Left forelimb (tissue), 1 donor: ENCODE measurements at regions not wholly inside any gene's neighbourhood (a gene's known extent, or its start where the extent isn't known, plus 50 kb on each side); places are given as distances from the start of the nearest gene placed in this dataset.

ENCODE experiments used
- DNase-seq: peaks from one replicate; pipeline ENCODE4 v3.0.0-alpha.2; 2018; ENCODE audit warnings: low spot score

DNA sequence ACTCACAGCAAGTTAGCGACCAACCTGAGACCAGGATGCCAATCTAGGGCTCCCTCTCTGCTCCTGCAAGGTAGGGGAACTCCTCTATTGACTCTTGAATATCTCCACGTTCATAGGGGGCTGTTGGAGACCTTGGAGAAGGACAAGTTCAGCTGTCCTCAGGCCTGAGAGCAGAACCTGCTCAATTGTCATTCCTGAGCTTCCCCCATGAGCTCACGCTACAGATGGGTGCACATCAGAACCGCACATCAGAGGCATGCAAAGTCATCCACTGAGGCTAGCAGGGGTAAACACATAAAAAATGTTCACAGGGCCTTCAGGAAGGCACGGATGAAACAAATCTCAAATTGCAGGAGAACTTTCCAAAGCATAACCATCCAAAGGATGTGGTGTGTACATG, 168.8 kb upstream of the ZNF507 start:
- DNase-seq = peak; percentile 11

DNA sequence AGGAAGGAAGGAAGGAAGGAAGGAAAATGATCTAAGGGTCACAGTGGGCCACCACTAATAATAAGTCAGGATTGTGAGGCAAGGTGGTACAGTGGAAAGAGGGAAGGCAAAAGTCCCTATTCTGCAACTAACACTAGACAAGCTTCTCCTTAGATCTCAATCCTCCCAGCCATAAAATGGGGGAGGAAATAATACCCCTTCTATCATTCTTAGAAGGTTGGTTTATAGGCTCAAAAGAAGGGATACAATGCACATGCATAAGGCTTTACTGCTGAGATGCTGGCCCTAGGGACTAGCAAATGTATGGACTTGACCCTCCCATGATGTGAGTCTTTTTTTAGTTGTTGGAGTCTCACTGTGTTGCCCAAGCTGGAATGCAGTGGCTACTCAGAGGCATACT, 167.7 kb upstream of the ZNF507 start:
- DNase-seq = no peak

DNA sequence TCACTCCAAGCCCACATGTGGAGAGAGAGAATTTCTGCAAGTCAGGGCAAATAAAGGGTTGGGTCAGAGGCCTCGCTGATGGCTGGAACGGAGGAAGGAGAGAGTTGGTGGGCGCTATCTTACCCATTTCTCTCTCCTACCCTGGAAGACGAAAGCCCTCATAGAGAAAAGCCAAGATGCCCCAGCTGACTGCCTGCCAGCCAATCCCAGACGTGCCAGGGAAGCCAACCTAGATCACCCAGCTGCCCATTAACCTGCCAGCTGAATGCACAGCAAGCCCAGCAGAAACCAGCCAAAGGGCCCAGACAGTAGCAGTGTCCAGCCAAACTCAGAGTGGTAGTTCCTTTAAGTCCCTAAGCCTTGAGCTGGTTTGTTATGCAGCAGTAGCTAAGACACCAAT, 167.0 kb upstream of the ZNF507 start:
- peak; percentile 26 for DNase-seq

DNA sequence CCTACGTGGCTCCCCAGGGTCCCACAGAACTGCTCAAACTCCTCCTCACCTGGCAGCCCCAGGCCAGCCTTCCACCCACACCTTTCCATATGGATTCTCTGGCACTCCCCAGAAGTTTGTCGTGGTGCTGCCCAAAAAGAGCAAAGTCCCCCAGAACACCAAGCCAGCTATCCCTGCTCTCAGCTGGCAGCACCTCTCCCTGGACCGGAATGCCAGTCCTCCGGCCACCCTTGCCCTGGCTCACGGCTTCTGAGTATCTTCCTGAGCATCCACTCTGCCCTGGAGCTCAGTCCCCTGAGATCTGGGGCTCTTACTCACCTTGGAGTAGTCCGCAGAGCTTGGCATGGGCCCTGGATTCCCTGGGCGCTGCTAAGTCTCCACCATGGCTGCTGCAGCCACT, 166.5 kb upstream of the ZNF507 start:
- DNase-seq = peak; percentile 50

DNA sequence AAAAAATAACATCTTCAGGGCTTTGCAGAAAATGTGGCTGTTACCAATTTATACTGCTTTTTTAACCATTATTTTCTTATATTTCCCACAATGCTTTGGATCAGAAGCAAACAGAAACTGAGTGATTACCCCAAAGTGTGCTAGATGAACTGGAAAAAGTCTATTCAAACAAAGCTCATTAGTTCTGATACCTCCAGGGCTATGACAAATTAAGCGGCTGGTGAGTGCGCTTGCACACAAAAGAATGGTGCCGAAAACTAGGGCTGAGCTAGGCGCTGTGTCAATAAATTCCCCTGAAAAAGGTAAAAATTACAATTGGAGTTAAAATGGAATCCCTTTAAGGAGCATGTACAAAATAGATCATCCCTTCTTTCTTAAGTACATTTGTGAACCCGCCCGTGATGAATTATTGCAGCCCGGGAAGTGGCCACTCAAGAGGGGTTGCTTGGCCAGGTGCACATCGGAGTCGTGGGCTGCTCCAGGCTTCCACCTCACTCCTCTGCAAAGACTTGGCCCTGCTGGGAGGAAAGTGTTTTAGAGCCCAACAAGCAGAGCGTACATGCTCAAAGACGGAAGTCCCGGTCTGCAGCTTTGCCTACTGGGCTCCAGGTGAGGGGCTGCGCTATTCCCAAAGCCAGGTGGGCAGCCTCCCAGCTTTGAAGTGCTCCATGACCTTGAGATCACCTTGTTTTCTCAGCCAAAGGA, 164.0 kb upstream of the ZNF507 start:
- DNase-seq = peak; percentile 25

DNA sequence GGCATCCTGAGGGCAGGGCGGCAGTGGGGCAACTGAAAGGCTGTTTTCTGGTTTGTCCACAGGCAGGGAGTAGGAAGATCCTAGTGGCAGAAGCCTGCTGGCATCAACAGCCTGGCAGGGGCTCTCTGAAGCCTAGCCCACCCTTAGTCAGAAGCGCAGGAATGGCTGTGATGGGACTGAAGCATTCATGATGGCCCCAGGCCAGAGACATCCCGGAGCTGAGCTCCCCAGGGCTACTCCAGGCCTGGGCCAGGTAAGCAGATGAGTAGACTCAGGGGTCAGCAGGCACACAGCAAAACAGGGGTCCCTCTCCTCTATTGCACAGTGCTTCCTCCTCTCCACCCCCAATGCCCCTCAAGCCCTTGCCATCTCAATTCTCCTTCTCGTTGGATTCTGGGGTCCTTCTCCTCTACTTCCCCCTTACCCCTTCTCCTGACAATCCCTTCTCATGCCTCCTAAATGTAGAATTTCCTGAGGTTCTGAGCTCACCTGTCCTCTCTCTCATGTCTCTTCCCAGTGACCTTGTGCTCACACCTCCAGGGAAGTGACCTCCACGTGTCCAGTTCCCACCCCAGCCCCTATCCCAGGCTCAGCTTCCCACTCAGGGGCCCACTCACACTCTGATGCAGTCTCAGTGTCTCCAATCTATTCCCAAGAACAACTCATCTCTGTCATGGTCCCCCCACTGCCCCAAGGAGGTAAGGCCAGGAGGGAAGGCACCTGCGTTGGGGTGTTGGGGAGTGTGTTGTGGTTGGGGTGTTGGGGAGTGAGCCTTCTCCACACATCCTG, 158.7 kb upstream of the ZNF507 start:
- peak; percentile 44 for DNase-seq

DNA sequence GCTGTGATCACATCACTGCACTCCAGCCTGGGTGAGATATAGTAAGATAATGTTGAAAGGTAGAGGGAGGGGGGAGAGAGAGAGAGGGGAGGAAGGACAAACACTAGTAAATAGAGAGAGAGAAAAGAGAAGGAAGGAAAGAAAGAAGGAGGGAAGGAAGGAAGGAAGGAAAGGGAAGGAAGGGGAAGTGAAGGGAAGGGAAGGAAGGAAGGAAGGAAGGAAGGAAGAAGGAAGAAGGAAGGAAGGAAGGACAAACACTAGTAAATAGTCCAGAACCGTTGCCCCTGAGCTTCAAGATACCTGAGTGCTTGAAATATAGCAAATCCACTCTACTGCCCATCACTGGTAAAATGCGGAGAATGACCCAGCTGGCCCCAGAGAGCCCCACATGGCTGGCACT, 156.5 kb upstream of the ZNF507 start:
- DNase-seq = no peak

DNA sequence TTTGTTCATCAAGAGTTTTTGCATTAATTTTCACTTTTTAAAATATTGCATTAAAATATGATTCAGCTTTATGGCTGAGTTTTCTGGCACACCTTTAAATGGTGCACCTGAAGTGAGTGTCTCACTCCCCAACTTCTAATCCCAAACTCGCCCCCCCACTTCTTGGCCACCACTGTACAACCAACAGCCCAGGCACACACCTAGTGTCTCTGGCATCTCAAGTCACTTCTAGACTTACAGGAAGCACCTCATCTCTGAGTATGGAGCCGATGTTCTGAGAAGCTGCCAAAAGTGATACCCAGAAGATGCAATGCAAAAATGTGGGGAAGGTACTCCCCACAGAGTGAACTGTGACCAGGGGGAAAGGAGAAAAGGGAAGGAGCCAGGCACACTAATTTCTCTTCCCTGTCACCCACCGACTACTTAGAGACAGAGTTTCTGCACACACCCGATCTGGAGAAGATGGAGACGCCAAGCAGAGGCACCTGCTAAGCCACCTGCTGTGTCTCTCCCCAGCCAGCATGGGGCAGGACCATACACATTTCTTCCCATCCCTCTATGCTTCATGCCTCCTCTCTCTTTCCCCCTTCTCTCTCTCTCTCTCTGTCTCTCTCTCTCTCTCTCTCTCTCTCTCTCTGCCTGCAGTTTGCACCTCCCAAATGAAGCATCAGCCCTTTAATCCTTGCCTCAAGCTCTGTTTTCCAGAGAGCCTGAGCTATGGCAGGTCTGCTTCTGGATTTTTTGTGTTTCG, 155.3 kb upstream of the ZNF507 start:
- peak; percentile 33 for DNase-seq

DNA sequence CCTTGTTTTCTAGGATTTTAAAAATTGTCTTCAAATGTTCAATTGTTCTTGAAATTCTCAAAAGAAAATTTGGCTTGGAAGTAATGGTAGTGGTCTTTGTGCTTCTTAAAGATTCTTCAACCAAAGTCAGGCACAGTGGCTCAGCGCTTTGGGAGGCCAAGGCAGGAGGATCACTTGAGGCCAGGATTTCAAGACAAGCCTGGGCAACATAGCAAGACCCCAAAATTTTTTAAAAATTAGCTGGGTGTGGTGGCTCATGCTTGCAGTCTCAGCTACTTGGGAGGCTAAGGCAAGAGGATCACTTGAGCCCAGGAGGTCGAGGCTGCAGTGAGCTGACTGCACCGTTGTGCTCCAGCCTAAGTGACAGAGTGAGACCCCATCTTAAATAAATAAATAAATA, 153.5 kb upstream of the ZNF507 start:
- DNase-seq = peak; percentile 8

DNA sequence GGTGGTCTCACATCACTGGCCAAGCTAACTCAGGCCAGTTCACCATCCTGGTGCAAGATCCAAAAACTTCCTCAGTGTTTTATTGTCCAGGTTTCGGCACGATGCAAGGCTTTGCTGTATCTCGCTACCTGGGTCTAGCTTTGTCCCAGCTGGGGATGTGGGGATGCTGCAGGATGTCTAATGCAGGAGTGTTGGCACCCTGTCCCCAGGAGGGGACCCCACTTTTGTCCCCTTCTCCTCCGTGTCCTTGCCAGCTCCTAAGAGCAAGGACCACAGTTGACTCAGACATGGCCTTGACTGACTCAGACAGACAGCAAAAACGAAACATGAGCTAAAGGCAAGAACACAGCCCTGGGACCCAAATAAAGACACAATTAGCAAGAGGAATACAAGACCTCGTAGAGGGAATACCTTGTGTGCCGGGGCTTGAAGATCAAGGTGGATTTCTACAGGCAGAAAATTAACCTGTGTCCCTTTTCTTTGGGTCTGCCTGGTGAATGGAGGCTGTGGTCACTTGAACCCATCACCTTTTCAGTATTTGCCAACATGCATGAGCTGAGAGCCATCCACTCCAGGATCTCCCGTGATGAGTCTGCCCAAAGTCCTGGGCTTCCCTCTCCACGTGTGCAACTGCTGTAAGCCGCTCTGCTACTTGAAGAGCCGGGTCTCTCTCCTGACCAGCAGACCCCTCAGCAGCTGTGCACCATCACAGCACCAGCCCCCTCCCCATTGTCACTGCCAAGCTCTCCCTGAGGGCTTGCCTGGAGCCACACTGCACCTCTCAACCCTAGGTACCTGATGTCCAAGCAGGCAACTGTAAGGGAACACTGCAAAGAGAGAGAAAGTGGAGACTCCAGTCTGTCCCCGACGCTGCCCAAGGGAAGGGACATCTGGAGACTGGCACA, 149.5 kb upstream of the ZNF507 start:
- peak; percentile 25 for DNase-seq

DNA sequence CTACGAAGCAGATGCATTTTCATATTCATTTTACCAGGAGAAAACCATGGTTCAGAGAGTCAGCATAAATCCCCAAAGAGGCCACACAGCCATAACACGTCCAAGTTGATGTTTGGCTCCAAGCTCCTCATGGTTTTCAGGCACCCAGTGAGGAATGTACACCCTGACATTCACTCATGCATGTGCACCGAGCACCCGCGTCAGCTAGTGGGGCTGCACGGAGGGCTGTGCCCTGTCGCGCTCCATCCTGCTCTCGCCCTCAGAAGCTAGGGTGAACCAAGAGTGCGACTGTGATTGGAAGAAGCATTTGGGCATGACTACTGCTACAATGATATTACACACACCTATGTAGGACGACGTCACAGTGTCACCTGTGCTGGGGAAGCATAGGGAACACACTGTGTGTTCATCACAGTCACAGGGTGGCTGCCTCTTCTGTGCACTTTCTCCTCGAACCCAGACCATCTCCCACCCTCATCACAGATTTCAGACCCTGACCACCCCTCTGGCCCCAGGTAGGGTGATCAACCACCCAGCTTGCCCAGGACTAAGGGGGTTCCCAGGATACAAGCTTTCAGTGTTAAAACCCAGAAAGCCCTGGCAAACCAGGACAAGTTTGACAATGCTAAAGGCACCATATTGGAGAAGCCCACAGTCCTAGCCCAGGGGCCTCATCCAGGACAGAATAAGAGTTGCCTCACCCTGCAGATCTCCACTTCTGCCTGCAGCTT, 148.6 kb upstream of the ZNF507 start:
- DNase-seq = peak; percentile 25

DNA sequence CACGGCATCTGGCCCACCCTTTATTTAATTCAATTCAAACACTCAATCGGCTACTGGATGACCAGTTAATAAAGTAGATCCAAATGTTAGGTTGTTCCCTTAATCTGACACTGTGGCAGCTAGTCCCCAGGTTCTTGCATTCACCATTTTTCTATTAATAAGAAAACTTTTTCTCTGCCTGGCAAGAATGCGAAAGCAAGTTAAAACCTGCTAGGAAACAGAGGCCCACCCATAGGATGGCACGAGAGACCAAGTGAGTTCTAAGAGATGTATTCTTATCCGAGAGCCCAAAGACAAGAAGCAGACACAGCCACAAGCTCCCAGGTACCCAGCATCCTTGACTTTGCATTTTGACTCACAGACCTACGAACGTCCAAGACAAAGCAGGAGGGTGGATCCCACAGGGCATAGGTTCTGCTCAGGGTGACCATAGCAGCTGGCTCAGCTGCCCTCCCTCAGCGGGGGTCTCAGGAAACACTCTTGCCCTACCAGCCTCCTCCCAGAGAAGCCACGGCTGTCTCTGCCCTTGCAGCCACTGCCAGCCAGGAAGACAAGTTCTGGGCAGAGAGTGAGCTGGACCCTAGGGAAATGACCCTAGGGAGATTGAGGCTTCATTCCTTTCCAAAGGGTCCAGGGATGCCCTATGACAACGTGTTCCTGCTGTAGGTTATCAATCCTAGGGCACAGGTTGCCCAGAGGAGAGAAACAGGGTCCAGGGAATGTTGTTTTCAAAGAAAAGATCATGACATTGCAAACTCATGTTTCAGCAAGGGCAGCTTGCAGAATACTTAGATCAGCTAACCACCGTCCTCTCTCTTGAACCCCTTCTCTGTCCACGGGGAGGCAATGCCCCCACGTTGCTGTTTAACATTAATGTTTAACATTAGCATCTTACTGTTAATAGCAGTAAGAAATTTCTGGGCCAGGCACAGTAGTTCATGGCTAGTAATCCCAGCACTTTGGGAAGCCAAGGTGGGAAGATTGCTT, 147.2 kb upstream of the ZNF507 start:
- peak; percentile 28 for DNase-seq

DNA sequence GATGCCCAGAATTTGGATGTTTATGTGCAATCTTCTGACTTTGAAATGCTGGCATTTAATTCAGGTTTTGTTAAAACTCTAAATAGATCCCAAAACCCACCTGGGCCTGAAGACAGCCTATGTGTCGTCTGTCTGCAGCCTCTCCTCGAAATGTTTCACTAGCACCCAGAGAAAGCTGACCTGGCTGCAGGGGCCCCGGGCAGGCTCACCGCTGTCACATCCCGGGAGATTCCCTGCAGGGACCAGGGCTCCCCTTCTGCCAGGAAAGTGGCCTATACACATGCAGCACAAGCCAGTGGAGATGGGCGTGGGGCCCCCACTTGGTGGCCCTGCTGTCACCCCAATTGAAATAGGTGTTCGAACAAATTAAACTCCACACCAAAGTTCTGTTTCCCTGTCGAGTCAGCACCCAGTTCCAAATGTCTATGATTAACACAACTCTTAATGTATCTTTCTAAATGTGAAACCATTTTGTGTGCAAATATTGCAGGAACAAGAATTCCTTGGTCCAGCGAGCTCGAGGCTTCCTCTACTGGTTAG, 145.8 kb upstream of the ZNF507 start:
- no peak for DNase-seq

DNA sequence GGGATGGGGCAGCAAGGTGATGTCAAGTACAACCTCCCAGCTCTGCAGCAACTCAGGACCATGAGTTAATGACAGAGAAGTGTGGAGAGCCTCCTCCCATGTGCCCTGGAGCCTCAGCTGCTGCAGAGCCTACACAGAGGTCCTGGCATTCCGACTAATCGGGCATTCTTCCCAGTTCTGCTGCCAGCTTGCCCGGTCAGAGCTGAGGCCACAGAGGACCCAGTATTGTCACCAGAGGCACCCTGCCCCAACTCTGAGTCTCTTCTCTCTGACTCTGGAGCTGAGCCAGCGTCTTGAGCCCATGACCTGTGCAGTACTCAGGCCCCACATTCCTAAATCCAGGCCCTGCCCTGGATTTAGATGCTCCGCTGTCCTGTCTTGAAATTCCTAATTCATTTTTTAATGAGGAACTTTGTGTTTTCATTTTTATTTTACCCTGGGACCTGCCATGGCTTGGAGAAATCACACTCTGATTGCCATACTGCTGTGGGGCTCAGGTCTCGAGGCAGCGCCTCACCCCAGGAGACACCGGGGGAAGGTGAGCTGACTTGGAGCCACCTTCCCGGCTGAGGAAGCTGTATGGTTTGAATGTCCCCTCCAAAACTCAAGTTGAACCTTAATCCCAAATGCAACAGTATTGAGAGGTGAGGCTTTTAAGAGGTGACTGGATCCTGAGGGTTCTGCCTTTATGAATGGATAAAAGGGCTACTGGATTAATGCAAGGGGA, 144.9 kb upstream of the ZNF507 start:
- no peak for DNase-seq

DNA sequence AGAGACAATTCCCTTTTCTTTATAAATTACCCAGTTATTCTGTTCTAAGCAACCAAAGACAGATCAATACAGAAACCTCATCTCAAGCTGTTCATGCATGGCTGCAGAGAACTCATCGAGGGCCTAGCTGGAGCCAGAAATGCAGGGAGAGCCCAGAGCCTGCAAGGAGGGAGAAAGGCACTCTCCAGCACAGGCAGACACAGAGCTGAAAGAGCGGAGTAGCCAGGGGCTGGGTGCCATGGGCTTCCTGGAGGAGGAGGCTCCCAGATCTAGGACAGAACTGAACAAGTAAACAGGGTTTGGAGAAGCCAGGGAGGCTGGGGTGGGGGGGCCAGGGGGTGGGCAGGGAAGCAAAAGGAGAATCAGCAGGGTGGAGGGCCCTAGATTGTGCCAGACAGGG, 144.2 kb upstream of the ZNF507 start:
- DNase-seq = no peak

DNA sequence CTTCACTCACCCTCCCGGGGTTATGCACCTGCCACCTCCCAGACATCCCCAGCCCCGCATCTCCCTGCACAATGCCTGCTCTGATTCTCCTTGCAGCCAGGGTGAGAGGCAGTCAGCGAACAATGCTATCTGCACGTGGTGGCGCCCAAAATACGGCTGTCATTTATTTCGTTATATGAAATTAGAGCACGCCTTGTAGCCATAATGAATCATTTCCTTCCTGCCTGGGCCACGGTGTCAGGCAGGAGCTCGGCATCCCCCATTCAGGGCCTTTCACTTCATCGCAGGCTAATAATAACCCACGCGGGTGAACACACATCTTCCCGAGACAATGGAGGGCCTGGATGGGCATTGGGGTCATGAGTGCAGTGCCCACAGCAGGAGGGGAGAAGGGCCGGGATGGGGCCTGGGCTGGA, 143.8 kb upstream of the ZNF507 start:
- DNase-seq = no peak

DNA sequence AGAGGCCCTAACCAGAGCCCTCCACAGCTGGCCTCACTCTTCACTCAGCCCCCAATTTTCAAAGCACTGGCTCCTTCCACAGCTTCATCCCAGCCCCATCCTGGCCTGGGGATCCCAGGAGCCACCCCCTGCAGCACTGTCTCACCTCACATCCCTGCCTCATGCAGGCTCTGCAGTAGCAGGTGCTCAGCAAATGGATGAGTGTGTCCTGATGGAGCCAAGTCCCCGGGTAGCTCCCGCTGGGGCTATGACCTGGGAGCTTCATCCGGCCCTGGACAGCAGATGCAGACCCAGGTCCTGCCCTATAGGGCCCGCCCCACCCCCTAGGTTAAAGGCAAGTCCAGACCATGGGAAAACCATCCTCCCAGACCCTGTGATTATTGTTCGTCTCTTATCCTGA, 143.2 kb upstream of the ZNF507 start:
- DNase-seq = no peak

DNA sequence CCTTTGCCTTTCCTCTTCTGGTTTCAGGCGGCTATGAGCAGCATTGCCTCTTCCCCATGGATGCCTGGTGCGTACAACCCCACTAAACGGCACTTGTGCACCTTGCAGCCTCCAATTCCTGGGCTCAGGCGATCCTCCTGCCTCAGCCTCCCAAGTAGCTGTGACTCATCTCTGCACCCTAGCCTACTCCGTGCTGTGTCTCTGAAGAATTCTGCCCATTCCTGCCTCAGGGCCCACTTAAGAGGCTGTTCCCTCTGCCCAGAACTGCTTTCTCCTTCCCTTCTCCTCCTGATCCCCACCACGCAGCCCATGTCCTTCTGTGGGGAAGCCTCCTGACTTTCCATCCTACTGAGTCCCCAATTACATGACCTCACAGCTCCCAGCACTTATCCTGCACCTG, 142.2 kb upstream of the ZNF507 start:
- no peak for DNase-seq

DNA sequence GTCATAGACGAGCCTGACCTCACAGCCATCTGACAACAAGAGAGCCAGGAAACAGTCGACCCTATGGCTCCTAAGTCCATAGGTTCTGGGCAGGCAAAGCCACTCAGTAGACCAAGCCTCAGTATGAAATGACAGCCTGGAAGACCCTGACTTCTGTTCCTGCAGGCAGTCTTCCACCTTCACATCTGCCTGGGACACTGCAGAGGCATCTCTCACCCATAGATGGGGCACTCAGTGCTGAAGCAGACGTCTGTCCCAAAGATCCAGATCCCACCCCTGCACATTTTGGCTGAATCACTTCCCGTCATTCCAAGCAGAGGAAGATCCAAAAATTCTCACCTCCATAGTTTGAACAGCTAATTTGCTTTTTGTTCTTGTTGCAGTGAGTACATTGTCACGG, 139.3 kb upstream of the ZNF507 start:
- DNase-seq = no peak
